Colonic mucosa (tissue), 4 donors: ENCODE measurements at regions not wholly inside any gene's neighbourhood (a gene's known extent, or its start where the extent isn't known, plus 50 kb on each side); places are given as distances from the start of the nearest gene placed in this dataset.

Experiments used
- DNase-seq: peaks from one replicate; pipeline ENCODE4 v3.0.0-alpha.2; 2020
- H3K27ac ChIP-seq: fragments of 200-600 bp; one replicate; pipeline ENCODE4 v1.8.0; 2021
- H3K27me3 ChIP-seq: fragments of 200-600 bp; one replicate; pipeline ENCODE4 v1.8.0; 2021
- H3K36me3 ChIP-seq: fragments of 200-600 bp; one replicate; pipeline ENCODE4 v1.8.0; 2021
- H3K4me1 ChIP-seq: fragments of 200-600 bp; one replicate; pipeline ENCODE4 v1.8.0; 2021; ENCODE audit warnings: mild to moderate bottlenecking
- H3K4me3 ChIP-seq: fragments of 200-600 bp; one replicate; pipeline ENCODE4 v1.8.0; 2021
- H3K9ac ChIP-seq, 2 donors: one replicate each; pipeline ENCODE4 v1.7.0; 2013; ENCODE audit warnings: control low read depth in 2 of 2, low read depth in 2 of 2, low read length in 2 of 2
- H3K9me3 ChIP-seq: fragments of 200-600 bp; one replicate; pipeline ENCODE4 v1.8.0; 2021
- intact Hi-C: fragments of 100-400 bp; cut with DNase I; formaldehyde crosslinking; loops from one replicate; pipeline ENCODE4 v1.14.1; 2022
- TF ChIP-seq, protein P1 (sequence below): fragments of 200-600 bp; IDR thresholded peaks from one replicate; pipeline ENCODE4 v1.8.0; 2022; ENCODE audit warnings: antibody characterized with exemption, mild to moderate bottlenecking
- donor health status: healthy.
- donor health status: DM: no; HTN: no; CAD: no.
- donor health status: DM: no; HTN: no; CAD: no.

DNA sequence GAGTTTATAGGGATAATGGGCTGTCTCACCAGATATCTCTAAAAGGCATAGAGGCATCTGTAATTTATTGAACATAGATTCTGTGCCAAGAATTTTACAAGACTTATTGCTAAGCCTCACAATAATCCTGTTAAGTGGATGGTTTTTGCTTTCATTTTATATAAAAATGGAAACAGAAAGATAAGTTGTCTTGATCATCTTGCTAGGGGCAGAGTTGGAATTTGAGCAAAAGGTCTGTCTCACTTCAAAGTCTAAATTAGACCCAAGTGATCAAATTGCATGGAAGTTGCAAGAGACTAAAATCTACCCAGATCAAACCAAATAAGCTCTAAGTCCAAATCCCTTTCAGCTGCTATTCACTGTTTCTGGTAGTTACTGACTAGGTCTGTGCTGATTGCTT, 95.3 kb upstream of the SOX11 start:
- Histone ChIP-seq H3K9ac (no peak overlapping the region), H3K4me1 (no peaks in the 10 kb centered on the region), H3K4me3 (no peak overlapping the region), H3K27ac (no peak overlapping the region), H3K36me3 (no peaks in the 10 kb centered on the region), H3K9me3 (no peaks in the 10 kb centered on the region), H3K27me3 (no peaks in the 10 kb centered on the region)
- intact Hi-C loops, result no loop called here
- no peak for DNase-seq
- TF ChIP-seq, protein P1, sequence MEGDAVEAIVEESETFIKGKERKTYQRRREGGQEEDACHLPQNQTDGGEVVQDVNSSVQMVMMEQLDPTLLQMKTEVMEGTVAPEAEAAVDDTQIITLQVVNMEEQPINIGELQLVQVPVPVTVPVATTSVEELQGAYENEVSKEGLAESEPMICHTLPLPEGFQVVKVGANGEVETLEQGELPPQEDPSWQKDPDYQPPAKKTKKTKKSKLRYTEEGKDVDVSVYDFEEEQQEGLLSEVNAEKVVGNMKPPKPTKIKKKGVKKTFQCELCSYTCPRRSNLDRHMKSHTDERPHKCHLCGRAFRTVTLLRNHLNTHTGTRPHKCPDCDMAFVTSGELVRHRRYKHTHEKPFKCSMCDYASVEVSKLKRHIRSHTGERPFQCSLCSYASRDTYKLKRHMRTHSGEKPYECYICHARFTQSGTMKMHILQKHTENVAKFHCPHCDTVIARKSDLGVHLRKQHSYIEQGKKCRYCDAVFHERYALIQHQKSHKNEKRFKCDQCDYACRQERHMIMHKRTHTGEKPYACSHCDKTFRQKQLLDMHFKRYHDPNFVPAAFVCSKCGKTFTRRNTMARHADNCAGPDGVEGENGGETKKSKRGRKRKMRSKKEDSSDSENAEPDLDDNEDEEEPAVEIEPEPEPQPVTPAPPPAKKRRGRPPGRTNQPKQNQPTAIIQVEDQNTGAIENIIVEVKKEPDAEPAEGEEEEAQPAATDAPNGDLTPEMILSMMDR, result no peak

DNA sequence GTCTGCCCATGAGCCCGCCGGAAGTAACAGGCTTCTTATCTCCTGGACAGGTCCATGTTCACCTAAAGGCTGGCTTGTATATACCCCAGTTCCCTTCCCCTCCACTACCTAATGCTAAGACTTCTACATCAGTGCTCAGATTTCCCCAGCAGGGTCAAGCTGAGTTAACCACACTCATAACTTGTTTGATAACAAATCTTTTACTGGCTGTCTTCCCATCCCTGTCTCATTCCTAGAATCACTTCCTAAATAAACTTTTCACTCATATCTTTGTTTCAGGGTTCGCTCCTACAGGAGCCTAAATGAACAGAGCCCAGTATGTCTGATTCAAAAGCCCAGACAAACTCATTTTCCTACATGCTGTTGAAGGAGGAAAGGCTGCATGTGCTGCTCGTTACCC, 94.0 kb upstream of the SOX11 start:
- TF ChIP-seq, protein P1, result no peak
- Histone ChIP-seq H3K9me3 (no peaks in the 10 kb centered on the region), H3K36me3 (no peaks in the 10 kb centered on the region), H3K27me3 (no peaks in the 10 kb centered on the region), H3K4me1 (no peaks in the 10 kb centered on the region), H3K9ac (no peak overlapping the region), H3K4me3 (no peak overlapping the region), H3K27ac (no peak overlapping the region)
- DNase-seq, result no peak
- intact Hi-C loops, result no loop called here

DNA sequence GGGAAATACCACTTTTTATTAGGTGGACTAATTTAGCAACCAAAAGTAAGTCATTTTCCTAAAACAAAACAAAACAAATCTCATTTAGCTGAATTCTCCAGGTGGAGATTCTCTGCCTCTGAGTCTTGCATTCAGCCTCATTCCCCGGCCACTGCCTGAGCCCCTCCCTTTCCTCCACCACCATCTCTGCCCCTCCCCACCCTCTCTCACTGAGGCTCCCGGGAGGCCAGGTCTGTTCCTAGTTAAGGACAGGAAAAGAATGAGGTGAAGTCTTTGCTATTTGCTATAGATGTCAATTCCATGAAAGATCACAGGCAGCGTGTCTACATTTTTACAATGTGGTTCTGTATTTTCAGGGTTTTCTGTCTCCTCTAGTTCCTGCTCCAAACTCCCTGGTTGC, 83.0 kb upstream of the SOX11 start:
- Histone ChIP-seq H3K9ac (no peak overlapping the region), H3K9me3 (no peaks in the 10 kb centered on the region), H3K36me3 (no peaks in the 10 kb centered on the region), H3K4me1 (no peaks in the 10 kb centered on the region), H3K4me3 (no peak overlapping the region), H3K27ac (no peak overlapping the region), H3K27me3 (no peaks in the 10 kb centered on the region)
- intact Hi-C loops, result no loop called here
- no peak for DNase-seq
- TF ChIP-seq, protein P1, result no peak

DNA sequence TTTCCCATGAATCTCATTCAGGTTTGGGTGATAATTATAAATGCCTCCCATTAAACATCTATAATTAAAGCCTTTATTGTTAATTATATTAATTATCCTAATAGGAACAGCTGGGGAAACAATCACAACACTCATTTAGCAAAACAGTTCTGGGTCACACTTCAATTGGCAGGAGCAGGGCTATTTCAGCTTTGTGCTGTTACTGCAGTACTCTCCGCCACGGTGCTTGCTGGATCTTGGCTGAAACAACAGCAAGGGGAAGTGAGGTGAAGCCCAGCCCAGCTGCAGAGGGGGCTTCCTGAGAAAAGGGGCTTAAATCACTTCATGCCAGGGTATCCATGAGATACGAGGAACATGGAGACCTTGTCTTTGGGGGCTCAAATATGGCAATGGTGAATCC, 79.5 kb upstream of the SOX11 start:
- Histone ChIP-seq H3K27me3 (no peaks in the 10 kb centered on the region), H3K4me1 (no peaks in the 10 kb centered on the region), H3K9me3 (no peaks in the 10 kb centered on the region), H3K36me3 (no peaks in the 10 kb centered on the region), H3K27ac (no peak overlapping the region), H3K9ac (no peak overlapping the region), H3K4me3 (no peak overlapping the region)
- intact Hi-C loops, result no loop called here
- no peak for DNase-seq
- TF ChIP-seq, protein P1, result no peak

DNA sequence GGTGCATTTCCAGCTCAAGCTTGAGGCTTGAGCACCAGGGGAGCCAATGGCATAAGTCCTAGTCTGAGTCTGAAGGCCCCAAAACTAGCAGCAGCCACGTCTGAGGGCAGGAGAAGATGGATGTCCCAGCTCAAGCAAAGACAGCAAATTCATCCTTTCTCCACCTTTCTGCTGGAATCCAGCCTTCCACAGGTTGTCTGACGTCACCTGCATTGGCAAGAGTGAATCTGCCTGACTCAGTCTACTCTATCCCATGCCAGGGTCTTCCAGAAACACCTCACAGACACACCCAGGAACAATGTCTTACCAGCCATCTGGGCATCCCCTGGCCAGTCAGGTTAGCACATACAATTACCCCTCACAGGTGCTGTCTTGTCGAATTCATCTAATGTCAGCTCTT, 76.2 kb upstream of the SOX11 start:
- intact Hi-C loops, result no loop called here
- DNase-seq, result no peak
- H3K27ac ChIP-seq, result no peak overlapping the region
- TF ChIP-seq, protein P1, result no peak
- no peaks in the 10 kb centered on the region for H3K27me3 ChIP-seq
- H3K9ac ChIP-seq, result no peak overlapping the region
- no peak overlapping the region for H3K4me3 ChIP-seq
- H3K9me3 ChIP-seq, result no peaks in the 10 kb centered on the region
- no peaks in the 10 kb centered on the region for H3K4me1 ChIP-seq
- no peaks in the 10 kb centered on the region for H3K36me3 ChIP-seq

DNA sequence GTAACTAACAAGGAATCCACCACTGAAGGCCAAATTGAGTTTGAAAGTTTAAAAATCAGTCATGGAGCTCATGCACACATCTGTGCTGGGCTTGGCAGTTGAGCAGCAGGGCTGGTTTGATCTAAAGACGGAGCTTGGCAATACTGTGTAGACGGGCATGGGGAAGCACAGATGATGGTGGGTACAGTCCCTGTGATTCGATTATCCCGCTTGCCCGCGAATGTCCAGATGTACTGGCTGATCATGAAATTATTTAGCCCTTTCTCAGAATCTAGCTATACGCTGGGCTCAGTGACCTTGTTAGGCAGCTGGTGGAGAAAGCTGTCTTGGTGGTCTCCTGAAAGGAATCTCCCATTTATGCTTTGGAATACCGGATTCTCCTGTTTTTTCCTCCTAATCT, 74.8 kb upstream of the SOX11 start:
- Histone ChIP-seq H3K4me1 (no peaks in the 10 kb centered on the region), H3K9me3 (no peaks in the 10 kb centered on the region), H3K9ac (no peak overlapping the region), H3K27ac (no peak overlapping the region), H3K4me3 (no peak overlapping the region), H3K36me3 (no peaks in the 10 kb centered on the region), H3K27me3 (no peaks in the 10 kb centered on the region)
- intact Hi-C loops, result no loop called here
- TF ChIP-seq, protein P1, result no peak
- no peak for DNase-seq
